ENCODE measurements at regions not wholly inside any gene's neighbourhood (a gene's known extent, or its start where the extent isn't known, plus 50 kb on each side); places are given as distances from the start of the nearest gene placed in this dataset.

- no peak overlapping the region for H3K27ac ChIP-seq (ENCODE audit: low read depth in 1 of 2, low read length in 2 of 2)
- no peaks in the 10 kb centered on the region for H3K27me3 ChIP-seq (ENCODE audit: control insufficient read depth in 1 of 2, insufficient read depth in 2 of 2, low read length in 1 of 2)
- whole genome bisulfite sequencing, 2 donors, result 94 to 95% methylated on average over 2 of the region's 2 CpGs
- no peaks in the 10 kb centered on the region for H3K9me3 ChIP-seq (ENCODE audit: control insufficient read depth, low read length)
- H3K4me3 ChIP-seq (ENCODE audit: low read length in 2 of 2), result no peak overlapping the region
- no peaks in the 10 kb centered on the region for H3K4me1 ChIP-seq (ENCODE audit: control insufficient read depth in 1 of 2, insufficient read depth in 2 of 2, low read length in 2 of 2)
- ATAC-seq (ENCODE audit: low FRiP score) (no peak), DNase-seq (no peak)
- intact Hi-C loops (cut with DNase I), result no loop called here
- no peaks in the 10 kb centered on the region for H3K36me3 ChIP-seq (ENCODE audit: control insufficient read depth in 1 of 2, insufficient read depth in 2 of 2, low read length in 1 of 2)
These were observed 1247.3 kb upstream of the FLRT2 start for GRCh38 chr14:84282618-84283017.

- Histone ChIP-seq H3K36me3 (ENCODE audit: control insufficient read depth in 1 of 2, insufficient read depth in 2 of 2, low read length in 1 of 2) (no peaks in the 10 kb centered on the region), H3K4me3 (ENCODE audit: low read length in 2 of 2) (no peak overlapping the region), H3K9me3 (ENCODE audit: control insufficient read depth, low read length) (no peaks in the 10 kb centered on the region), H3K4me1 (ENCODE audit: control insufficient read depth in 1 of 2, insufficient read depth in 2 of 2, low read length in 2 of 2) (no peaks in the 10 kb centered on the region), H3K27me3 (ENCODE audit: control insufficient read depth in 1 of 2, insufficient read depth in 2 of 2, low read length in 1 of 2) (no peaks in the 10 kb centered on the region), H3K27ac (ENCODE audit: low read depth in 1 of 2, low read length in 2 of 2) (no peak overlapping the region)
- 69 to 71% methylated on average over 2 of the region's 2 CpGs for WGBS, 2 donors
- no peak for ATAC-seq (ENCODE audit: low FRiP score)
- intact Hi-C loops (cut with DNase I), result no loop called here
- DNase-seq, result no peak
These were observed 1241.2 kb upstream of the FLRT2 start for GRCh38 chr14:84288781-84289180.

DNA sequence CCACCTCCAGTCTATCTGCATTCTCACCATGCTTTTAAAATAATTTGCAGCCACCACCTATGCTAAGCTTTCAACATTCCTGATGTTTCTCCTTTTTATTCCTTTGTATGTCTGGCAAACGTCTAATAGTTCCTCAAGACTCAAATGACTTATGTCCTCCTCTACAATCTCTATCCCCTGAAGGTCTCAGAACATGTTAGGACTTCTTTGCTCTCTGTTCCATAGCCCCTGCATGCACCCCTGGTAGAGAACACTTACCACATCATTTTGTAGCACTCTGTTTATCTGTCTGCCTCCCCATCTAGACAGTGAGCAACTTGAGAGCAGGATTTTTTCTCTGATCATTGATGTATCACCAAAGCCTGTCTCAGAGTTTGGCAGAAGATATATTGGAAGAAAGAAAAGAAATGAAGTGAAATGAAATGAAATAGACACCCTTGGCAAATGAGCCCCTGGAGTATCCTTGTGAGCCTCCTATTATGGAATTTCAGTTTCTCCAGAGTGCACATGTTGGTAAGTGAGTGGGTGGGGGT, 1231.2 kb upstream of the FLRT2 start:
- no peak overlapping the region for H3K27ac ChIP-seq (ENCODE audit: low read depth in 1 of 2, low read length in 2 of 2)
- no peaks in the 10 kb centered on the region for H3K36me3 ChIP-seq (ENCODE audit: control insufficient read depth in 1 of 2, insufficient read depth in 2 of 2, low read length in 1 of 2)
- no peaks in the 10 kb centered on the region for H3K4me1 ChIP-seq (ENCODE audit: control insufficient read depth in 1 of 2, insufficient read depth in 2 of 2, low read length in 2 of 2)
- intact Hi-C loops (cut with DNase I), result no loop called here
- no peaks in the 10 kb centered on the region for H3K27me3 ChIP-seq (ENCODE audit: control insufficient read depth in 1 of 2, insufficient read depth in 2 of 2, low read length in 1 of 2)
- DNase-seq (no peak), ATAC-seq (ENCODE audit: low FRiP score) (no peak)
- 58 to 69% methylated on average over 1 of the region's 1 CpG for WGBS, 2 donors
- H3K9me3 ChIP-seq (ENCODE audit: control insufficient read depth, low read length), result no peaks in the 10 kb centered on the region
- no peak overlapping the region for H3K4me3 ChIP-seq (ENCODE audit: low read length in 2 of 2)

DNA sequence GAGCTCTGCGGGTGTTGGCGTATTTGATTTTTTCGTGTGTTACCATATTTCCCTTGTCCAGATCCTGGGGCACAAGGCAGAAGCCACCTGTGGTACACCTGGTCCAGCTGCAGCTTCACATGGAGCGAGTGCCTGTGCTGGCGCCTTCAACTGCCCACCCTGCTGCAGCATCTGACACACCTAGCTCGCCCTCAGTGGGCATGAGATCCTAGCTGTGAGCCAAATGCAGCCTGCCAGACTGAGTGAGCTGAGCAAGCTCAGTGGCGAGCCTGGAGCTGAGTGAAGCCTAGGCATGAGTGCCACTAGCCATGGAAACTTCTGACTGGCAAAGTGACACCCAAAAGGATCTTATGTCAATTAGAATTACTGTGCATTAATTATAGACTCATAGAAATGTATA, 1226.8 kb upstream of the FLRT2 start:
- H3K36me3 ChIP-seq (ENCODE audit: control insufficient read depth in 1 of 2, insufficient read depth in 2 of 2, low read length in 1 of 2), result no peaks in the 10 kb centered on the region
- intact Hi-C loops (cut with DNase I), result no loop called here
- H3K4me1 ChIP-seq (ENCODE audit: control insufficient read depth in 1 of 2, insufficient read depth in 2 of 2, low read length in 2 of 2), result no peaks in the 10 kb centered on the region
- WGBS, 2 donors, result 94 to 99% methylated on average over 7 of the region's 7 CpGs
- no peak overlapping the region for H3K4me3 ChIP-seq (ENCODE audit: low read length in 2 of 2)
- ATAC-seq (ENCODE audit: low FRiP score), result no peak
- no peaks in the 10 kb centered on the region for H3K27me3 ChIP-seq (ENCODE audit: control insufficient read depth in 1 of 2, insufficient read depth in 2 of 2, low read length in 1 of 2)
- no peaks in the 10 kb centered on the region for H3K9me3 ChIP-seq (ENCODE audit: control insufficient read depth, low read length)
- H3K27ac ChIP-seq (ENCODE audit: low read depth in 1 of 2, low read length in 2 of 2), result no peak overlapping the region
- DNase-seq, result no peak

GRCh38 chr14:84312551-84312950, 1217.4 kb upstream of the FLRT2 start:
- Histone ChIP-seq H3K4me1 (ENCODE audit: control insufficient read depth in 1 of 2, insufficient read depth in 2 of 2, low read length in 2 of 2) (no peaks in the 10 kb centered on the region), H3K27me3 (ENCODE audit: control insufficient read depth in 1 of 2, insufficient read depth in 2 of 2, low read length in 1 of 2) (no peaks in the 10 kb centered on the region), H3K36me3 (ENCODE audit: control insufficient read depth in 1 of 2, insufficient read depth in 2 of 2, low read length in 1 of 2) (no peaks in the 10 kb centered on the region), H3K4me3 (ENCODE audit: low read length in 2 of 2) (no peak overlapping the region), H3K27ac (ENCODE audit: low read depth in 1 of 2, low read length in 2 of 2) (no peak overlapping the region), H3K9me3 (ENCODE audit: control insufficient read depth, low read length) (no peaks in the 10 kb centered on the region)
- ATAC-seq (ENCODE audit: low FRiP score), result no peak
- intact Hi-C loops (cut with DNase I), result no loop called here
- 86 to 88% methylated on average over 4 of the region's 4 CpGs for WGBS, 2 donors
- DNase-seq, result no peak

DNA sequence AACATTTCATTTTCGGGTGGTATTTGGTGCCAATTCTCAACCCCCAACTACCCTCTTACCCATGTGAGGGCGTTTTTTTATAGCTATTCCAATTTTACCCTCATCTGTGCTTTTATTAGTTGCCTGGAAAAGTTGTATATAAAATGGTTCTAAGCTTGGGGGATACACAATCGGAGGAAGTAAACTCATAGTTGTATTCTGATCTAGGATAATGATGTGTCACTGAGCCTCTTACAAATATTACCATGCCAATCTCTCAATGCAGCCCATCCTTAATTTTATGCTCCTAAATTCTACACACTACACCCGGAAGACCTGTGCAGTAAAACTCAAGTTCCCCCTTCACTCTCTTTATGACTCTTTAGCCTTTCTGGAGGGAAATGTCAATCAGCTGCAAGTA, 1206.5 kb upstream of the FLRT2 start:
- ATAC-seq (ENCODE audit: low FRiP score), result no peak
- Histone ChIP-seq H3K27ac (ENCODE audit: low read depth in 1 of 2, low read length in 2 of 2) (no peak overlapping the region), H3K27me3 (ENCODE audit: control insufficient read depth in 1 of 2, insufficient read depth in 2 of 2, low read length in 1 of 2) (no peaks in the 10 kb centered on the region), H3K9me3 (ENCODE audit: control insufficient read depth, low read length) (no peaks in the 10 kb centered on the region), H3K4me1 (ENCODE audit: control insufficient read depth in 1 of 2, insufficient read depth in 2 of 2, low read length in 2 of 2) (no peaks in the 10 kb centered on the region), H3K4me3 (ENCODE audit: low read length in 2 of 2) (no peak overlapping the region), H3K36me3 (ENCODE audit: control insufficient read depth in 1 of 2, insufficient read depth in 2 of 2, low read length in 1 of 2) (no peaks in the 10 kb centered on the region)
- intact Hi-C loops (cut with DNase I), result no loop called here
- 88 to 90% methylated on average over 4 of the region's 4 CpGs for WGBS, 2 donors
- no peak for DNase-seq

DNA sequence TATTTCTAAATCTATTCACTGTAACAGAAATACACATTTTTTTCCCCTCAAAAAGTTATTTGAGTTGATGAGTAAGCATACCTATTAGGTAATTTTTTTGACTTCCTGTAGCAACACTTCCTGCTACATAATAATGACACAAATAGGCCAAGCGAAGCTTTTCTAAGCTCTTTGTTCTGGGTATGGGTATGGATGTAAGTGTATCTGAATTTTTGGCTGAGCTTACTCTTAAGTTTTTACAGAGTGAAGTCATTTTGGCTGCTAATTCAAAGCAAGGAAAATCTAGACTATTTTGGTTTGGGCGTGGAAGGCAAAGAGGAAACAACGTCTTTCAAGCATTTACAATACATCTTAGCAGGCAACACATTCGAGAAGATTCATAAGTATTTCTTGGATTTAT, 1206.0 kb upstream of the FLRT2 start:
- no peaks in the 10 kb centered on the region for H3K27me3 ChIP-seq (ENCODE audit: control insufficient read depth in 1 of 2, insufficient read depth in 2 of 2, low read length in 1 of 2)
- no peak for DNase-seq
- no peaks in the 10 kb centered on the region for H3K9me3 ChIP-seq (ENCODE audit: control insufficient read depth, low read length)
- no peaks in the 10 kb centered on the region for H3K36me3 ChIP-seq (ENCODE audit: control insufficient read depth in 1 of 2, insufficient read depth in 2 of 2, low read length in 1 of 2)
- H3K4me1 ChIP-seq (ENCODE audit: control insufficient read depth in 1 of 2, insufficient read depth in 2 of 2, low read length in 2 of 2), result no peaks in the 10 kb centered on the region
- H3K27ac ChIP-seq (ENCODE audit: low read depth in 1 of 2, low read length in 2 of 2), result no peak overlapping the region
- 1 to 11% methylated on average over 4 of the region's 4 CpGs for whole genome bisulfite sequencing, 2 donors
- ATAC-seq (ENCODE audit: low FRiP score), result no peak
- intact Hi-C loops (cut with DNase I), result no loop called here
- H3K4me3 ChIP-seq (ENCODE audit: low read length in 2 of 2), result no peak overlapping the region

DNA sequence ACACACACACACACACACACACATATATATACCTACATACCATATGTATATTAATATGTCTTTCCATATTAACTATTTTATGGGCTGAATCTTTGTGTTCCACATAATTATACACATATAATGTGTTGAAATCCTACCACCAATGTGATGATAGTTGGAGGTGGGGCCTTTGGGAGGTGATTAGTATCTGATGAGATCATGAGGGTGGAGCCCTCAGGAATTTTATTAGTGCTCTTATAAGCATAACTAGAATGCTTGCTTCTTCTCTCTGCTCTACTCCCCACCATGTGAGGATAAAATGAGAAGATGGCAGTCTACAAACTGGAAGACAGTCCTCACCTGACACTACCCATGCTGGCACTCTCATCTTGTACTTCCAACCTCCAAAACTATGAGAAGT, 1193.5 kb upstream of the FLRT2 start:
- H3K9me3 ChIP-seq (ENCODE audit: control insufficient read depth, low read length), result no peaks in the 10 kb centered on the region
- intact Hi-C loops (cut with DNase I), result no loop called here
- no peak overlapping the region for H3K27ac ChIP-seq (ENCODE audit: low read depth in 1 of 2, low read length in 2 of 2)
- no peaks in the 10 kb centered on the region for H3K4me1 ChIP-seq (ENCODE audit: control insufficient read depth in 1 of 2, insufficient read depth in 2 of 2, low read length in 2 of 2)
- H3K4me3 ChIP-seq (ENCODE audit: low read length in 2 of 2), result no peak overlapping the region
- H3K36me3 ChIP-seq (ENCODE audit: control insufficient read depth in 1 of 2, insufficient read depth in 2 of 2, low read length in 1 of 2), result no peaks in the 10 kb centered on the region
- DNase-seq (no peak), ATAC-seq (ENCODE audit: low FRiP score) (no peak)
- no peaks in the 10 kb centered on the region for H3K27me3 ChIP-seq (ENCODE audit: control insufficient read depth in 1 of 2, insufficient read depth in 2 of 2, low read length in 1 of 2)

DNA sequence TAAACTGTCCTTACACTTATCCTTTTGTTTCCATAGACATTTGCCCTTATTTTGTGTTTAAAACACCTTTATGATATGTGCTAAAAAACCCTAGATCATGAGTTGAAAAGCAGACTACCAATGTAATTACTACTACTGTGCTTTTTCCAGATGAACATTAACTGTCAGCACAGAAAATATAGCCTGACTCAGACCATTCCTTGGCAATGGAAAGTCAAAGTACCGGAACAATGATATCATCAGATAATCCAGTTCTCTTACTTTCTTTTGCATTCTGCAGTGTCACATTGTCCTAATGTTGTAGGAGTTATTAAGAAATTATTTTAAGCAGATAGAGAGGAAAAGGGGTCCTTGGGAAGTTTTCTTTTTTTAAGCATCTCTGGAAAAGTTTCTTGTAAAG, 1189.0 kb upstream of the FLRT2 start:
- no peak overlapping the region for H3K27ac ChIP-seq (ENCODE audit: low read depth in 1 of 2, low read length in 2 of 2)
- no peaks in the 10 kb centered on the region for H3K4me1 ChIP-seq (ENCODE audit: control insufficient read depth in 1 of 2, insufficient read depth in 2 of 2, low read length in 2 of 2)
- WGBS, 2 donors, result 11 to 17% methylated on average over 1 of the region's 1 CpG
- H3K36me3 ChIP-seq (ENCODE audit: control insufficient read depth in 1 of 2, insufficient read depth in 2 of 2, low read length in 1 of 2), result no peaks in the 10 kb centered on the region
- no peak for DNase-seq
- no peaks in the 10 kb centered on the region for H3K27me3 ChIP-seq (ENCODE audit: control insufficient read depth in 1 of 2, insufficient read depth in 2 of 2, low read length in 1 of 2)
- H3K4me3 ChIP-seq (ENCODE audit: low read length in 2 of 2), result no peak overlapping the region
- intact Hi-C loops (cut with DNase I), result no loop called here
- no peaks in the 10 kb centered on the region for H3K9me3 ChIP-seq (ENCODE audit: control insufficient read depth, low read length)
- ATAC-seq (ENCODE audit: low FRiP score), result no peak

All from aorta (tissue), 5 donors.